MV-4-11 (cell line): ENCODE measurements at regions not wholly inside any gene's neighbourhood (a gene's known extent, or its start where the extent isn't known, plus 50 kb on each side); places are given as distances from the start of the nearest gene placed in this dataset.

Experiments used
- DNase-seq: peaks from one replicate; lab custom pipeline; 2025; lab: John Stamatoyannopoulos, UW

- DNase-seq: no peak
Observed at GRCh38 chr12:91533366-91533765, 350.7 kb upstream of the DCN start.

GRCh38 chr12:91529829-91530228, 347.2 kb upstream of the DCN start:
- DNase-seq: no peak

- DNase-seq: no peak
Observed at GRCh38 chr12:91523831-91524230, 341.2 kb upstream of the DCN start.

- DNase-seq: no peak
Observed at GRCh38 chr12:91516695-91517047, 334.1 kb upstream of the DCN start.

- no peak for DNase-seq
Observed at GRCh38 chr12:91515944-91516694, 333.5 kb upstream of the DCN start.

GRCh38 chr12:91513313-91513712, 330.7 kb upstream of the DCN start:
- DNase-seq: no peak

GRCh38 chr12:91511795-91512420, 329.3 kb upstream of the DCN start:
- no peak for DNase-seq

- DNase-seq: no peak
Observed at GRCh38 chr12:91507754-91508153, 325.1 kb upstream of the DCN start.

- DNase-seq: no peak
Observed at GRCh38 chr12:91506452-91506851, 323.8 kb upstream of the DCN start.

GRCh38 chr12:91505006-91505405, 322.4 kb upstream of the DCN start:
- no peak for DNase-seq

- DNase-seq: no peak
Observed at GRCh38 chr12:91502208-91502607, 319.6 kb upstream of the DCN start.

GRCh38 chr12:91496337-91496736, 313.7 kb upstream of the DCN start:
- no peak for DNase-seq

- DNase-seq: no peak
Observed at GRCh38 chr12:91493308-91493707, 310.7 kb upstream of the DCN start.

GRCh38 chr12:91492648-91493047, 310.0 kb upstream of the DCN start:
- no peak for DNase-seq

- DNase-seq: no peak
Observed at GRCh38 chr12:91490667-91491311, 308.2 kb upstream of the DCN start.

- DNase-seq: no peak
Observed at GRCh38 chr12:91483471-91483985, 300.9 kb upstream of the DCN start.

- no peak for DNase-seq
Observed at GRCh38 chr12:91482231-91482630, 299.6 kb upstream of the DCN start.

GRCh38 chr12:91478500-91478899, 295.9 kb upstream of the DCN start:
- no peak for DNase-seq

GRCh38 chr12:91467686-91468085, 285.1 kb upstream of the DCN start:
- no peak for DNase-seq

GRCh38 chr12:91461061-91461460, 278.4 kb upstream of the DCN start:
- no peak for DNase-seq

- no peak for DNase-seq
Observed at GRCh38 chr12:91460469-91460868, 277.9 kb upstream of the DCN start.

- no peak for DNase-seq
Observed at GRCh38 chr12:91455321-91455720, 272.7 kb upstream of the DCN start.

- DNase-seq: no peak
Observed at GRCh38 chr12:91454179-91454578, 271.6 kb upstream of the DCN start.
